Stimulated activated CD4-positive, alpha-beta T cell treated with anti-CD3 and anti-CD28 coated beads, Interleukin-2, amount 100 ng/mL, for 24 hours (primary cell): ENCODE measurements at regions not wholly inside any gene's neighbourhood (a gene's known extent, or its start where the extent isn't known, plus 50 kb on each side); places are given as distances from the start of the nearest gene placed in this dataset.
"Not testable (repeated sequence)": the region's sequence is repeated elsewhere in the genome, so short reads cannot be mapped to it uniquely, and the experiment has no call there.

ENCODE experiments used
- DNase-seq, 2 donors: peaks; one replicate each; pipeline ENCODE4 v3.0.0-alpha.2; 2020

GRCh38 chr4:132709056-132709455, 440.0 kb upstream of the PCDH10 start:
- DNase-seq = no peak

- DNase-seq = no peak
Observed at GRCh38 chr4:132710971-132711370, 438.1 kb upstream of the PCDH10 start.

GRCh38 chr4:132737344-132737743, 411.8 kb upstream of the PCDH10 start:
- DNase-seq = no peak

GRCh38 chr4:132759199-132759780, 389.8 kb upstream of the PCDH10 start:
- no peak for DNase-seq

- no peak for DNase-seq
Observed at GRCh38 chr4:132763465-132763864, 385.6 kb upstream of the PCDH10 start.

- DNase-seq = no peak
Observed at GRCh38 chr4:132767901-132768300, 381.2 kb upstream of the PCDH10 start.

GRCh38 chr4:132770776-132771175, 378.3 kb upstream of the PCDH10 start:
- DNase-seq = no peak

- no peak for DNase-seq
Observed at GRCh38 chr4:132792310-132792709, 356.8 kb upstream of the PCDH10 start.

- DNase-seq = no peak
Observed at GRCh38 chr4:132797856-132798255, 351.2 kb upstream of the PCDH10 start.

- no peak for DNase-seq
Observed at GRCh38 chr4:132809298-132810032, 339.6 kb upstream of the PCDH10 start.

- DNase-seq = not testable (repeated sequence)
Observed at GRCh38 chr4:132813061-132813460, 336.0 kb upstream of the PCDH10 start.

- no peak for DNase-seq
Observed at GRCh38 chr4:132818091-132818490, 331.0 kb upstream of the PCDH10 start.

- DNase-seq = no peak
Observed at GRCh38 chr4:132823419-132823818, 325.7 kb upstream of the PCDH10 start.

GRCh38 chr4:132824761-132825160, 324.3 kb upstream of the PCDH10 start:
- DNase-seq = no peak

GRCh38 chr4:132827522-132827921, 321.6 kb upstream of the PCDH10 start:
- DNase-seq = no peak

- DNase-seq = no peak
Observed at GRCh38 chr4:132838244-132838643, 310.9 kb upstream of the PCDH10 start.

GRCh38 chr4:132839070-132839469, 310.0 kb upstream of the PCDH10 start:
- no peak for DNase-seq

GRCh38 chr4:132859929-132860328, 289.2 kb upstream of the PCDH10 start:
- no peak for DNase-seq

GRCh38 chr4:132860976-132861375, 288.1 kb upstream of the PCDH10 start:
- DNase-seq = no peak

- DNase-seq = no peak
Observed at GRCh38 chr4:132863619-132864018, 285.5 kb upstream of the PCDH10 start.

- no peak for DNase-seq
Observed at GRCh38 chr4:132865458-132865857, 283.6 kb upstream of the PCDH10 start.

- DNase-seq = no peak
Observed at GRCh38 chr4:132865922-132866321, 283.2 kb upstream of the PCDH10 start.

- no peak for DNase-seq
Observed at GRCh38 chr4:132866616-132867015, 282.5 kb upstream of the PCDH10 start.

- DNase-seq = no peak
Observed at GRCh38 chr4:132893787-132894186, 255.3 kb upstream of the PCDH10 start.

GRCh38 chr4:132901224-132901623, 247.9 kb upstream of the PCDH10 start:
- no peak for DNase-seq
